Esophagus mucosa (tissue), 1 donor: ENCODE measurements at regions not wholly inside any gene's neighbourhood (a gene's known extent, or its start where the extent isn't known, plus 50 kb on each side); places are given as distances from the start of the nearest gene placed in this dataset.

Source experiments
- ATAC-seq: fragments of 200-7000 bp; cut with Tn5 transposase; one replicate; pipeline ENCODE4 v1.9.1; 2020
- donor health status: DM: yes; HTN: yes; CAD: no.

- ATAC-seq: peak; percentile 68
These were observed 56.9 kb upstream of the TMPRSS2 start for GRCh38 chr21:41564871-41565274.

DNA sequence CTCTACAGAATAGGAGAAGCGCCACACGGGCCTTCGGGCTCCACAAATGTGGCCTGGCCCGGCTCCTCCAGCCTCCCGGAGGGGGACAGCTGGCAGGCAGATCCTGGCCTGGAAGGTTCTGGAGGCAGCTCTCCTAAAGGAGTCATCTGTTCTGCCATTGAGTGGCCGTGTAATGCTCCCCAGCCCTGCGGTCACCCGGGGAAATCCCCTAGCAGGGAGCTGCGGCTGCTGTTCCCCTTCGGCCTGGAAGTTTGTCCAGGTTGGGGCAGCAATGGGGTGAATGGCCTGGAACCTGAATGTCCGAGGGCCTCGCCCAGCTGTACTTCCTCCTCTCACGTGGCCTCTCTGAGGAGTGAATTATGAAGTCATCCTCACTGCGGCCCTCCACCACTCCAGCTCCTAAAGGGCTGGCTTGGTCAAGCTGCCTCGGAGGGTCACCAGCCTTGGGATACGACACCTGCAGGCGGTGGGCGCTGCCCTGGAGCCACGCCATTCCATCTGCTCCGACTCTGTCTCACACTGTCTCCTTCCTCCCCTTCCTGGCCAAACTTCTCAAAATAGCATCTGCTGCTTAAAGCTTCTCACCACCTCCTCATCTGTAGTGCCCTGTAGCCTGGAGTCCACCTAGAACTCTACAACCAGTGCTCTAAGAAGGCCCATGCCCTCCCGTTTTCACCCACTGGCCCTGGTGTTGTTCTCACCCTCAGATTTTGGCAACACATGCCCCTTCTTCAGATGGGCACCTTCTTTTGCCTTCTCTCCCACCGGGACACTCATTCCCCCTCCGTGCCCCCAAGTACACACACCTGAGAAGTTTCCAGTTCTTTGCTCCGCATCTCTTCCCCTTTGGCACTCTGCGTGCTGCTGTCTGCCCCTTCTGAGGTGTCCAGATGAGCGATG is 54.4 kb upstream of the TMPRSS2 start:
- ATAC-seq: peak; percentile 18

GRCh38 chr21:41561701-41562100 is 53.7 kb upstream of the TMPRSS2 start:
- ATAC-seq: no peak

DNA sequence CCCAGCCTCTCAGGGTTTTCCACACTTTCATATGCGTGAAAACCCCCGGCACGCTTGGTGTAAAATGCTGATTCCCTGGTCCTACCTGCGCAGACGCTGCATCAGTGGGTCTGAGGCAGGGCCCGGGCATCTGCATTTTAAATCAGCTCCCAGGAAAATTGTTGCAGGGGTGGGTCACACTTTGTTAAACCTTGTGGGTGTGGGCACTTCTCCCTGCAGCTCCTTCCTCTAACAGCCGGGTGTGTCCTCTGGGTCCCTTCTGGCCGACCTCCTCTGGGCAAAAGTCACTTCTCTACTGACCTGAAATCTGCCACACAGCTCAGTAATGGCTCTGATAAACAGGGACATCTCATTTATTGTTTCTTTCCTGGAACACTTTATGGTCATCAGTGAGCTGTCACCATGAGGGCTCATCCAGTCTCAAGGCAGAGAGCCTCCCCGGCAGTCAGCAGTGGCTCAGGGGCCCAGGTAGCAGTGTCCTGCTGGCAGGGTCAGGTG is 52.8 kb upstream of the TMPRSS2 start:
- ATAC-seq: peak; percentile 11

DNA sequence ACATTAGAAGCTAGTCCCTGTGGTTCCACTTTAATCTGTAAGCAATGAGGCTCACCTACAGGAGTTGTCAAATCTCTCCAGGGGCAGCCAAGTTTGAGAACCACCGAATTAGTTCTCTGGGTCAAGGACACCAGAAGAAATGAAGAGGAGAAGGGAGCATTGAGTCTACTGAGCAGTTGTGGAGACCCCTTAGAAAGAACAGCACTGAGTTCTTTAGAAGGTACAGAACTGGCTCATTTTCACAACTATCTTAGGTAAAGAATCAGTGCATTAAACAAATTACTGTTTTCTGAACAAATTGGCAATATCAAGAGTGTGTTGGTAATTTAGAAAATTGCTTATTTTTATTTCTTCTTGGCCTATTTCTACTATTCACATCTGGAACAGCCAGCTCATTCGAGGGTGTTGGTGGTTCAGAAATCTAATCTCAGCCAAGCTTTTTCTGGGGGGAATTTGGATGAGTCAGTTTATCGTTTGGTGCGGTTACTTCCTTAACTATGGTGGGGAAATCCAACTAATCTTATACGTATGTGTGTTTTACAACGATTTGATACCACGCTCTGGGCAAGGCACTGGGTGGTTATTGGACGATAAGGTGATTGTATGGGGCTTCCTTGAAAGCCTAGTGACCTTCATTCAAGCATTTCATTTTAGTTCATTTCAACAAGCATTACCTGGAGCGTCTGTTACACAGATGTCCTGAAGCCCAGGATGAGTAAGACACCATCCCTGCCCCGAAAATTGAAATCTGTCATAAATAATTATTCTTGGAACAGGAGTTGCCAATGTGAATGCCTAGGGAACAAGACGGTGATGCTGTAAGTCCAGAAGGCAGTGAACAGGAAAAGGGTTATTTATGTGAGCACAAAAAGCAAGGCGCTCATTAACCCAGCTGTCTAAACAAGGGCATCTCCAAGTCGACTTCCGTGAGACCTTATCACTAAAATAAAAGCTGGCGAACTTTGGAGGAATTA is 52.0 kb upstream of the TMPRSS2 start:
- ATAC-seq: no peak

- no peak for ATAC-seq
These were observed 50.9 kb upstream of the TMPRSS2 start for GRCh38 chr21:41558842-41559241.

- no peak for ATAC-seq
These were observed 49.9 kb upstream of the TMPRSS2 start for GRCh38 chr21:41557884-41558283.
